Esophagus muscularis mucosa (tissue), 3 donors: ENCODE measurements at regions not wholly inside any gene's neighbourhood (a gene's known extent, or its start where the extent isn't known, plus 50 kb on each side); places are given as distances from the start of the nearest gene placed in this dataset.

ENCODE experiments used
- CTCF ChIP-seq, 3 experiments: fragments of 200-600 bp in 2 of 3; fragments of 450-650 bp in 1 of 3; sonication (generic) in 2 of 3; IDR thresholded peaks; one replicate each; pipeline ENCODE4 v1.5.1; 2017 to 2019; ENCODE audit warnings: antibody characterized with exemption in 3 of 3, mild to moderate bottlenecking in 2 of 3, moderate library complexity in 1 of 3
- POLR2A ChIP-seq: fragments of 450-650 bp; IDR thresholded peaks from one replicate; pipeline ENCODE4 v1.6.1; 2017; ENCODE audit warnings: antibody characterized with exemption, moderate library complexity, mild to moderate bottlenecking, low read depth
- POLR2AphosphoS5 ChIP-seq, 2 donors: sonication (generic); formaldehyde crosslinking; IDR thresholded peaks; one replicate each; pipeline ENCODE4 v1.6.1; 2017; ENCODE audit warnings: antibody characterized with exemption in 2 of 2

- TF ChIP-seq CTCF (IDR thresholded peaks at IDR 0.05) = no peak
- no peak for TF ChIP-seq POLR2A
- TF ChIP-seq POLR2AphosphoS5 (IDR thresholded peaks at IDR 0.05) = no peak
Measured at GRCh38 chr21:27173053-27173452, 206.2 kb upstream of the ADAMTS5 start.
